H9 (cell line): ENCODE measurements at regions not wholly inside any gene's neighbourhood (a gene's known extent, or its start where the extent isn't known, plus 50 kb on each side); places are given as distances from the start of the nearest gene placed in this dataset.

Source experiments
- DNase-seq: peaks from one replicate; pipeline ENCODE4 v3.0.0-alpha.2; 2017
- H2AFZ ChIP-seq: one replicate; pipeline ENCODE4 v1.6.1; 2013; ENCODE audit warnings: mild to moderate bottlenecking, low read length, control low read depth, moderate library complexity
- H2AK5ac ChIP-seq: 2 replicates; pipeline ENCODE4 v1.6.1; 2013; ENCODE audit warnings: low read length, control low read depth, mixed read lengths; ENCODE audit not compliant: insufficient read length
- H2BK120ac ChIP-seq: one replicate; pipeline ENCODE4 v1.6.1; 2013; ENCODE audit warnings: low read depth, mild to moderate bottlenecking, low read length, control low read depth, inconsistent platforms; ENCODE audit not compliant: poor library complexity, severe bottlenecking
- H2BK12ac ChIP-seq: 2 replicates; pipeline ENCODE4 v1.6.1; 2013; ENCODE audit warnings: low read length, control low read depth, mixed read lengths, low read depth; ENCODE audit not compliant: insufficient read length
- H2BK15ac ChIP-seq: 2 replicates; pipeline ENCODE4 v1.6.1; 2013; ENCODE audit warnings: low read depth, low read length, control low read depth
- H2BK20ac ChIP-seq: one replicate; pipeline ENCODE4 v1.6.1; 2013; ENCODE audit warnings: low read depth, mild to moderate bottlenecking, low read length, control low read depth, inconsistent platforms; ENCODE audit not compliant: poor library complexity, severe bottlenecking
- H2BK5ac ChIP-seq: 2 replicates; pipeline ENCODE4 v1.6.1; 2013; ENCODE audit warnings: low read length, control low read depth, mixed read lengths; ENCODE audit not compliant: insufficient read length
- H3K14ac ChIP-seq: 2 replicates; pipeline ENCODE4 v1.6.1; 2013; ENCODE audit warnings: low read length, control low read depth; ENCODE audit not compliant: insufficient read depth
- H3K18ac ChIP-seq: 2 replicates; pipeline ENCODE4 v1.6.1; 2013; ENCODE audit warnings: low read depth, mild to moderate bottlenecking, mixed read lengths, low read length, control low read depth; ENCODE audit not compliant: insufficient read length
- H3K23ac ChIP-seq: 2 replicates; pipeline ENCODE4 v1.6.1; 2013; ENCODE audit warnings: low read length, control low read depth, mixed read lengths, low read depth; ENCODE audit not compliant: insufficient read length
- H3K23me2 ChIP-seq: 2 replicates; pipeline ENCODE4 v1.6.1; 2013; ENCODE audit warnings: low read depth, mild to moderate bottlenecking, mixed read lengths, low read length, control low read depth; ENCODE audit not compliant: insufficient read length, poor library complexity, severe bottlenecking
- H3K27ac ChIP-seq: 2 replicates; pipeline ENCODE4 v1.5.1; 2013; ENCODE audit warnings: low read length, control low read depth, mixed read lengths, low read depth; ENCODE audit not compliant: insufficient read length
- H3K27me3 ChIP-seq: 2 replicates; pipeline ENCODE4 v1.6.1; 2013; ENCODE audit warnings: low read length, control low read depth, inconsistent platforms; ENCODE audit not compliant: insufficient read depth
- H3K4ac ChIP-seq: 2 replicates; pipeline ENCODE4 v1.6.1; 2013; ENCODE audit warnings: low read depth, mild to moderate bottlenecking, control low read depth, inconsistent platforms, low read length, moderate library complexity
- H3K4me1 ChIP-seq: 2 replicates; pipeline ENCODE4 v1.6.1; 2013; ENCODE audit warnings: low read length, control low read depth, inconsistent platforms; ENCODE audit not compliant: insufficient read depth
- H3K4me2 ChIP-seq: 2 replicates; pipeline ENCODE4 v1.6.1; 2013; ENCODE audit warnings: low read length, control low read depth, mixed read lengths; ENCODE audit not compliant: insufficient read length, insufficient read depth
- H3K56ac ChIP-seq: 2 replicates; pipeline ENCODE4 v1.6.1; 2013; ENCODE audit warnings: low read depth, mild to moderate bottlenecking, mixed read lengths, low read length, control low read depth; ENCODE audit not compliant: insufficient read length
- H3K79me1 ChIP-seq: 2 replicates; pipeline ENCODE4 v1.6.1; 2013; ENCODE audit warnings: low read depth, mild to moderate bottlenecking, moderate library complexity, low read length, control low read depth, inconsistent platforms; ENCODE audit not compliant: insufficient read depth, poor library complexity, severe bottlenecking
- H3K79me2 ChIP-seq: 2 replicates; pipeline ENCODE4 v1.6.1; 2013; ENCODE audit warnings: low read length, control low read depth, inconsistent platforms; ENCODE audit not compliant: insufficient read depth
- H3K9ac ChIP-seq: 2 replicates; pipeline ENCODE4 v1.6.1; 2013; ENCODE audit warnings: low read length, control low read depth, mixed read lengths; ENCODE audit not compliant: insufficient read length; ENCODE audit errors: extremely low read depth
- H3K9me3 ChIP-seq: one replicate; pipeline ENCODE4 v1.6.1; 2013; ENCODE audit warnings: low read depth, low read length, inconsistent platforms; ENCODE audit not compliant: control insufficient read depth
- H3T11ph ChIP-seq: one replicate; pipeline ENCODE4 v1.6.1; 2013; ENCODE audit warnings: mild to moderate bottlenecking, low read length, control low read depth, inconsistent platforms
- H4K20me1 ChIP-seq: one replicate; pipeline ENCODE4 v1.6.1; 2013; ENCODE audit not compliant: control insufficient read depth, insufficient read length, insufficient read depth
- H4K5ac ChIP-seq: 2 replicates; pipeline ENCODE4 v1.6.1; 2013; ENCODE audit warnings: low read depth, mild to moderate bottlenecking, mixed read lengths, low read length, control low read depth; ENCODE audit not compliant: insufficient read length
- H4K8ac ChIP-seq: replicated peaks from 2 replicates; pipeline ENCODE4 v1.6.1; 2013; ENCODE audit warnings: low read length, control low read depth, mixed read lengths, low read depth; ENCODE audit not compliant: insufficient read length
- H4K91ac ChIP-seq: 2 replicates; pipeline ENCODE4 v1.6.1; 2013; ENCODE audit warnings: low read depth, mild to moderate bottlenecking, moderate library complexity, mixed read lengths, low read length, control low read depth; ENCODE audit not compliant: insufficient read length
- H3K27ac Mint-ChIP-seq, 3 experiments: 2 replicates in 2 of 3; 3 replicates in 1 of 3; pipeline ENCODE4 v1.8.0; 2020 to 2021; ENCODE audit warnings: mixed read lengths in 3 of 3, mild to moderate bottlenecking in 1 of 3, moderate library complexity in 1 of 3
- H3K27me3 Mint-ChIP-seq: 2 replicates; pipeline ENCODE4 v1.8.0; 2021; ENCODE audit warnings: low read depth, mild to moderate bottlenecking, moderate library complexity, mixed read lengths
- H3K36me3 Mint-ChIP-seq, 3 experiments: 2 replicates in 2 of 3; 3 replicates in 1 of 3; pipeline ENCODE4 v1.8.0; 2020 to 2021; ENCODE audit warnings: low read depth in 3 of 3, mixed read lengths in 3 of 3; ENCODE audit not compliant: insufficient read depth in 1 of 3
- H3K4me1 Mint-ChIP-seq, 2 experiments: 2 replicates each; pipeline ENCODE4 v1.8.0; 2020; ENCODE audit warnings: mixed read lengths in 2 of 2
- H3K4me3 Mint-ChIP-seq, 2 experiments: 2 replicates in 1 of 2; 3 replicates in 1 of 2; pipeline ENCODE4 v1.8.0; 2020 to 2021; ENCODE audit warnings: mild to moderate bottlenecking in 2 of 2, mixed read lengths in 2 of 2, moderate library complexity in 1 of 2
- H3K9me3 Mint-ChIP-seq, 2 experiments: 2 replicates in 1 of 2; 3 replicates in 1 of 2; pipeline ENCODE4 v1.8.0; 2020; ENCODE audit warnings: mild to moderate bottlenecking in 2 of 2, mixed read lengths in 2 of 2, moderate library complexity in 1 of 2
- WGBS: extraction: QIAGEN DNeasy Blood & Tissue Kit; methylation state at CpG from one replicate; pipeline ENCODE4 v1.1.7; 2013; ENCODE audit warnings: missing lambda C conversion rate, low lambda C conversion rate, mixed read lengths; ENCODE audit not compliant: insufficient read length; ENCODE audit errors: extremely low coverage; 5-methylcytosine and 5-hydroxymethylcytosine counted together
- TF ChIP-seq, protein P1 (sequence below): fragments of 200-600 bp; sonication (generic); conservative IDR thresholded peaks from 3 replicates; pipeline ENCODE4 v1.8.0; 2021; ENCODE audit warnings: antibody characterized with exemption, mild to moderate bottlenecking

DNA sequence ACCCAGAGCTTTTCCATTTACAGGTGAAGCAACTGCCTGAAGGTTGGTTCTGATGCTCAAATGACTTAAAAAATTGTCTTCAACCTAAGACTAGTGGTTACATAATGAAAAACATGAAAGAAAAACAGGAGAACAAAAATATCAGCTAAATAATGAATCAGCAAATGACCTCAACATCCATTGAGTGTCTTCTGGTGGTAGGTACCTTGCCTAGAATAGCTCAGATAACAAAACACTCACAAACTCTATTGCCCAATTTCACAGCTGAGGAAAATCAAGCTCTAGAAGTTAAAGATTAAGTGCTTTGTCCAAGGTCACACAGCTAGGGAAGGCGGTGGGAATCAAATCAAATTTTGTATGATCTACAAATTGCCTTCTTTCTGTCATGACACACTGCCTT lies 304.6 kb upstream of the CDH11 start:
- Histone ChIP-seq H4K5ac (no peak overlapping the region), H3K9me3 (no peaks in the 10 kb centered on the region), H2BK120ac (no peak overlapping the region), H3K23me2 (no peaks in the 10 kb centered on the region), H3K79me1 (no peaks in the 10 kb centered on the region), H2BK20ac (no peak overlapping the region), H3T11ph (no peak overlapping the region), H3K4me2 (no peak overlapping the region), H2AK5ac (no peak overlapping the region), H2BK12ac (no peak overlapping the region), H3K14ac (no peak overlapping the region), H3K27ac (no peak overlapping the region), H3K23ac (no peak overlapping the region), H3K4me1 (peaks cover 5% of the 10 kb centered on the region; the same call in 1 of the 2 replicates), H2AFZ (no peak overlapping the region), H4K91ac (no peak overlapping the region), H3K18ac (no peak overlapping the region), H3K79me2 (no peaks in the 10 kb centered on the region), H2BK15ac (no peak overlapping the region), H2BK5ac (no peak overlapping the region), H4K8ac (no peak overlapping the region), H3K4ac (no peak overlapping the region), H4K20me1 (no peaks in the 10 kb centered on the region), H3K56ac (no peak overlapping the region), H3K27me3 (no peaks in the 10 kb centered on the region), H3K9ac (no peak overlapping the region)
- H3K9me3 Mint-ChIP-seq: no peaks in the 10 kb centered on the region; a peak in 1 of 5 replicates
- H3K36me3 Mint-ChIP-seq: no peaks in the 10 kb centered on the region
- H3K4me1 Mint-ChIP-seq: peaks cover 27% of the 10 kb centered on the region in 2 experiments
- H3K27ac Mint-ChIP-seq: no peak overlapping the region
- no peak overlapping the region for H3K4me3 Mint-ChIP-seq
- TF ChIP-seq, protein P1, sequence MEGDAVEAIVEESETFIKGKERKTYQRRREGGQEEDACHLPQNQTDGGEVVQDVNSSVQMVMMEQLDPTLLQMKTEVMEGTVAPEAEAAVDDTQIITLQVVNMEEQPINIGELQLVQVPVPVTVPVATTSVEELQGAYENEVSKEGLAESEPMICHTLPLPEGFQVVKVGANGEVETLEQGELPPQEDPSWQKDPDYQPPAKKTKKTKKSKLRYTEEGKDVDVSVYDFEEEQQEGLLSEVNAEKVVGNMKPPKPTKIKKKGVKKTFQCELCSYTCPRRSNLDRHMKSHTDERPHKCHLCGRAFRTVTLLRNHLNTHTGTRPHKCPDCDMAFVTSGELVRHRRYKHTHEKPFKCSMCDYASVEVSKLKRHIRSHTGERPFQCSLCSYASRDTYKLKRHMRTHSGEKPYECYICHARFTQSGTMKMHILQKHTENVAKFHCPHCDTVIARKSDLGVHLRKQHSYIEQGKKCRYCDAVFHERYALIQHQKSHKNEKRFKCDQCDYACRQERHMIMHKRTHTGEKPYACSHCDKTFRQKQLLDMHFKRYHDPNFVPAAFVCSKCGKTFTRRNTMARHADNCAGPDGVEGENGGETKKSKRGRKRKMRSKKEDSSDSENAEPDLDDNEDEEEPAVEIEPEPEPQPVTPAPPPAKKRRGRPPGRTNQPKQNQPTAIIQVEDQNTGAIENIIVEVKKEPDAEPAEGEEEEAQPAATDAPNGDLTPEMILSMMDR: no peak
- no CpG with 5 or more reads among the region's 1 CpG for WGBS
- no peaks in the 10 kb centered on the region for H3K27me3 Mint-ChIP-seq
- no peak for DNase-seq
